ENCODE measurements at regions not wholly inside any gene's neighbourhood (a gene's known extent, or its start where the extent isn't known, plus 50 kb on each side); places are given as distances from the start of the nearest gene placed in this dataset.

DNA sequence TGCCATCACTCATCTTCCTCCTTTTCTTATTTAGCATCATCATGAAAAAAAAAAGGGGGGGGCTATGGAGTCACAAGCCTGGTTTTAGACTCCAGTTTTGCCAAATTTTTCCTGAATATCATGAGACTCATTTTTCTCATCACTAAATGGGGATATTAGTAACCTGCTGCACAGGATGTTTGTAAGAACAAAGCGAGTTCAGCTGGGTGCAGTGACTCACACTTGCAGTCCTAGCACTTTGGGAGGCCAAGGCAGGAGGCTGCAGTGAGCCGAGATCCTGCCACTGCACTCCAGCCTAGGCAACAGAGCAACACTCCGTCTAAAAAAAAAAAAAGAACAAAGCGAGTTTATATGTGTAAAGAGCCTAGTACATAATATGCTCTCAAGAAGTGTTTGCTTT, 82.8 kb downstream of the TFAP2A start:
- H3K4me1 ChIP-seq (ENCODE audit: control insufficient read depth in 1 of 2, insufficient read depth in 2 of 2, low read length in 2 of 2) = no peaks in the 10 kb centered on the region
- H3K4me1 Mint-ChIP-seq = no peaks in the 10 kb centered on the region
- H3K36me3 ChIP-seq (replicated peaks in 1 of 2; ENCODE audit: control insufficient read depth in 1 of 2, insufficient read depth in 2 of 2, low read length in 2 of 2) = no peaks in the 10 kb centered on the region
- no peak overlapping the region for H3K4me3 ChIP-seq (replicated peaks in 1 of 3; ENCODE audit: low read depth in 2 of 3, low read length in 3 of 3)
- no peak overlapping the region for H2AFZ ChIP-seq (ENCODE audit: insufficient read depth, low read depth, low read length, poor library complexity, severe bottlenecking)
- intact Hi-C loops (cut with micrococcal nuclease) = no loop called here
- no peaks in the 10 kb centered on the region for H4K20me1 ChIP-seq (ENCODE audit: insufficient read depth, low read length)
- H3K27ac Mint-ChIP-seq = peak overlapping the region in 1 of 7 donors; percentile 56
- peaks cover 0 to 2% (median 0%) of the 10 kb centered on the region in 7 donors for H3K9me3 Mint-ChIP-seq
- H3K9ac ChIP-seq (ENCODE audit: insufficient read depth, low read length, poor library complexity, severe bottlenecking) = no peak overlapping the region
- H3K27me3 Mint-ChIP-seq (ENCODE audit: low read depth in 3 of 3) = peaks cover 0 to 6% (median 1%) of the 10 kb centered on the region in 3 donors
- no peak overlapping the region for H3K4me3 Mint-ChIP-seq
- H3K36me3 Mint-ChIP-seq = no peaks in the 10 kb centered on the region
- 83% methylated on average over 2 of the region's 4 CpGs for WGBS (ENCODE audit: insufficient coverage)
- H3K27ac ChIP-seq (ENCODE audit: low read depth in 1 of 2, low read length in 2 of 2) = no peak overlapping the region
- H3K9me3 ChIP-seq (replicated peaks in 1 of 2; ENCODE audit: control insufficient read depth in 1 of 2, insufficient read depth in 1 of 2, low read length in 2 of 2) = no peaks in the 10 kb centered on the region
- DNase-seq = no peak
- TF ChIP-seq, protein P1, sequence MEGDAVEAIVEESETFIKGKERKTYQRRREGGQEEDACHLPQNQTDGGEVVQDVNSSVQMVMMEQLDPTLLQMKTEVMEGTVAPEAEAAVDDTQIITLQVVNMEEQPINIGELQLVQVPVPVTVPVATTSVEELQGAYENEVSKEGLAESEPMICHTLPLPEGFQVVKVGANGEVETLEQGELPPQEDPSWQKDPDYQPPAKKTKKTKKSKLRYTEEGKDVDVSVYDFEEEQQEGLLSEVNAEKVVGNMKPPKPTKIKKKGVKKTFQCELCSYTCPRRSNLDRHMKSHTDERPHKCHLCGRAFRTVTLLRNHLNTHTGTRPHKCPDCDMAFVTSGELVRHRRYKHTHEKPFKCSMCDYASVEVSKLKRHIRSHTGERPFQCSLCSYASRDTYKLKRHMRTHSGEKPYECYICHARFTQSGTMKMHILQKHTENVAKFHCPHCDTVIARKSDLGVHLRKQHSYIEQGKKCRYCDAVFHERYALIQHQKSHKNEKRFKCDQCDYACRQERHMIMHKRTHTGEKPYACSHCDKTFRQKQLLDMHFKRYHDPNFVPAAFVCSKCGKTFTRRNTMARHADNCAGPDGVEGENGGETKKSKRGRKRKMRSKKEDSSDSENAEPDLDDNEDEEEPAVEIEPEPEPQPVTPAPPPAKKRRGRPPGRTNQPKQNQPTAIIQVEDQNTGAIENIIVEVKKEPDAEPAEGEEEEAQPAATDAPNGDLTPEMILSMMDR (IDR thresholded peaks at IDR 0.05) = no peak
- no peaks in the 10 kb centered on the region for H3K27me3 ChIP-seq (ENCODE audit: control insufficient read depth in 2 of 2, insufficient read depth in 2 of 2, low read length in 2 of 2)
- H3K79me2 ChIP-seq (ENCODE audit: insufficient read depth, low read length) = no peaks in the 10 kb centered on the region
- H3K4me2 ChIP-seq (replicated peaks; ENCODE audit: extremely low read depth, low read length, poor library complexity, severe bottlenecking) = no peak overlapping the region

- H3K27ac Mint-ChIP-seq = no peak overlapping the region
- H3K4me3 ChIP-seq (replicated peaks in 1 of 3; ENCODE audit: low read depth in 2 of 3, low read length in 3 of 3) = no peak overlapping the region
- H3K36me3 Mint-ChIP-seq = no peaks in the 10 kb centered on the region
- no peak overlapping the region for H3K4me3 Mint-ChIP-seq
- H2AFZ ChIP-seq (ENCODE audit: insufficient read depth, low read depth, low read length, poor library complexity, severe bottlenecking) = no peak overlapping the region
- no peaks in the 10 kb centered on the region for H3K9me3 ChIP-seq (replicated peaks in 1 of 2; ENCODE audit: control insufficient read depth in 1 of 2, insufficient read depth in 1 of 2, low read length in 2 of 2)
- TF ChIP-seq, protein P1 (IDR thresholded peaks at IDR 0.05) = no peak
- H3K36me3 ChIP-seq (replicated peaks in 1 of 2; ENCODE audit: control insufficient read depth in 1 of 2, insufficient read depth in 2 of 2, low read length in 2 of 2) = no peaks in the 10 kb centered on the region
- no peaks in the 10 kb centered on the region for H3K4me1 Mint-ChIP-seq
- WGBS (ENCODE audit: insufficient coverage) = 82% methylated on average over 3 of the region's 8 CpGs
- peaks cover 0 to 2% (median 0%) of the 10 kb centered on the region in 7 donors for H3K9me3 Mint-ChIP-seq
- no peak overlapping the region for H3K4me2 ChIP-seq (replicated peaks; ENCODE audit: extremely low read depth, low read length, poor library complexity, severe bottlenecking)
- H3K9ac ChIP-seq (ENCODE audit: insufficient read depth, low read length, poor library complexity, severe bottlenecking) = no peak overlapping the region
- peaks cover 0 to 6% (median 1%) of the 10 kb centered on the region in 3 donors for H3K27me3 Mint-ChIP-seq (ENCODE audit: low read depth in 3 of 3)
- intact Hi-C loops (cut with micrococcal nuclease) = no loop called here
- H3K27ac ChIP-seq (ENCODE audit: low read depth in 1 of 2, low read length in 2 of 2) = no peak overlapping the region
- H3K27me3 ChIP-seq (ENCODE audit: control insufficient read depth in 2 of 2, insufficient read depth in 2 of 2, low read length in 2 of 2) = no peaks in the 10 kb centered on the region
- no peaks in the 10 kb centered on the region for H3K79me2 ChIP-seq (ENCODE audit: insufficient read depth, low read length)
- H3K4me1 ChIP-seq (ENCODE audit: control insufficient read depth in 1 of 2, insufficient read depth in 2 of 2, low read length in 2 of 2) = no peaks in the 10 kb centered on the region
- DNase-seq = no peak
- no peaks in the 10 kb centered on the region for H4K20me1 ChIP-seq (ENCODE audit: insufficient read depth, low read length)
Measured at GRCh38 chr6:10331334-10331968, 83.4 kb downstream of the TFAP2A start.
